ENCODE measurements at regions not wholly inside any gene's neighbourhood (a gene's known extent, or its start where the extent isn't known, plus 50 kb on each side); places are given as distances from the start of the nearest gene placed in this dataset.

DNA sequence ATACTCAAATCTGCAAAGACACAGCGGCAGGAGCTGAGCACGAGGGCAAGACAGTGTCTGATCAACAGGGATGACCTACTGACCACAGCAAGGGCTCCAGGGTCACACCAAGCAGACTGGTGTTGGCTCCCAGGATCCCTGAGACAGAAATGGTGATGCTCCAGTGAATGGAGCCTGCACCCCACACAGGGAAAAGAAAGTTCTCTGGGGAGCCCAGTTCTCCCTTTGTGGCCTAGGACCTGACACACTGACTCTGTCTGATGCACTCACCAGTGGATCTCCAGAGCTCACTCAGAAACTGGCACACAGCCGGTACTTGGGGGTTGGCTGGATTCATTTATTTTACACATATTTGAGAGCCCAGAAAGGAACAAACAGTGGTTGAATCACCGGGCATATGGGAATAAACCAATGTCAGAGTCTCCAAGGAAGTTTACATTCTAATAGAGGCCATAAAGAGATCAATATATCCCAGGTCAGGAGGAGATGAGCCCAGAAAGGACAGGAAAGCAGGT lies 215.6 kb upstream of the ARL4C start:
- H3K27me3 ChIP-seq (ENCODE audit: insufficient read depth, low read length, poor library complexity), result peaks cover 12% of the 10 kb centered on the region
- no peak overlapping the region for H3K27ac ChIP-seq (ENCODE audit: low read length)
- no peaks in the 10 kb centered on the region for H3K4me1 ChIP-seq (ENCODE audit: insufficient read depth, low read length)
- TF ChIP-seq, protein P1, sequence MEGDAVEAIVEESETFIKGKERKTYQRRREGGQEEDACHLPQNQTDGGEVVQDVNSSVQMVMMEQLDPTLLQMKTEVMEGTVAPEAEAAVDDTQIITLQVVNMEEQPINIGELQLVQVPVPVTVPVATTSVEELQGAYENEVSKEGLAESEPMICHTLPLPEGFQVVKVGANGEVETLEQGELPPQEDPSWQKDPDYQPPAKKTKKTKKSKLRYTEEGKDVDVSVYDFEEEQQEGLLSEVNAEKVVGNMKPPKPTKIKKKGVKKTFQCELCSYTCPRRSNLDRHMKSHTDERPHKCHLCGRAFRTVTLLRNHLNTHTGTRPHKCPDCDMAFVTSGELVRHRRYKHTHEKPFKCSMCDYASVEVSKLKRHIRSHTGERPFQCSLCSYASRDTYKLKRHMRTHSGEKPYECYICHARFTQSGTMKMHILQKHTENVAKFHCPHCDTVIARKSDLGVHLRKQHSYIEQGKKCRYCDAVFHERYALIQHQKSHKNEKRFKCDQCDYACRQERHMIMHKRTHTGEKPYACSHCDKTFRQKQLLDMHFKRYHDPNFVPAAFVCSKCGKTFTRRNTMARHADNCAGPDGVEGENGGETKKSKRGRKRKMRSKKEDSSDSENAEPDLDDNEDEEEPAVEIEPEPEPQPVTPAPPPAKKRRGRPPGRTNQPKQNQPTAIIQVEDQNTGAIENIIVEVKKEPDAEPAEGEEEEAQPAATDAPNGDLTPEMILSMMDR (IDR thresholded peaks at IDR 0.05; ENCODE audit: borderline replicate concordance, extremely low read depth, low read length, poor library complexity, severe bottlenecking), result no peak
- no peak for TF ChIP-seq EZH2 (IDR thresholded peaks at IDR 0.05; ENCODE audit: borderline replicate concordance, low read depth, low read length, severe bottlenecking)
- H4K20me1 ChIP-seq (ENCODE audit: insufficient read depth, low read length), result no peaks in the 10 kb centered on the region
- DNase-seq, result no peak
- H3K4me2 ChIP-seq (ENCODE audit: insufficient read depth, low read length), result no peak overlapping the region
- ATAC-seq (ENCODE audit: insufficient read depth, low read depth), result no peak
- H3K4me3 ChIP-seq (ENCODE audit: low read depth in 1 of 2, low read length in 2 of 2), result no peak overlapping the region
- H3K79me2 ChIP-seq (ENCODE audit: insufficient read depth, low read length), result no peaks in the 10 kb centered on the region
- H2AFZ ChIP-seq (ENCODE audit: low read depth, low read length), result no peak overlapping the region
- no peak overlapping the region for H3K9ac ChIP-seq (ENCODE audit: low read depth, low read length)
- H3K9me3 ChIP-seq (ENCODE audit: insufficient read depth, low read length, severe bottlenecking), result no peaks in the 10 kb centered on the region
- H3K36me3 ChIP-seq (ENCODE audit: insufficient read depth, low read length), result no peaks in the 10 kb centered on the region

DNA sequence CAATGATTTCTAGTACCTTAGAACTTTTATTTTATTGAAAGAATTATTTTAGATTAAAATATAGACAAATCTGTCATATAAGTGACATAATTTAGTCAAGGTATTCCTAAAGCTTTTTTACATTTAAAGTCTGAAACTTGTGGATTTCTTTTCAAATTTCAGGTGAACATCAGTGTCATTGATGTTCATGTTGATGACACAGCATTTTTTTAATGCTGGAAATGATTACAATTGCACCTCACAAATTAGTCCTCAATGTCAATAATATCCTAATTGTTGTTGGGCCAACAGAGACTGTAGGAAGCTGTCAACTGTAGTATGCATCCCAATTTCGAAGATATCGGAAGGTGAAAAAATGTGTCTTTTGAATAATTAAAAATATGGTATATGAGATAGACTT lies 214.4 kb upstream of the ARL4C start:
- no peaks in the 10 kb centered on the region for H3K4me1 ChIP-seq (ENCODE audit: insufficient read depth, low read length)
- H4K20me1 ChIP-seq (ENCODE audit: insufficient read depth, low read length), result no peaks in the 10 kb centered on the region
- no peak overlapping the region for H2AFZ ChIP-seq (ENCODE audit: low read depth, low read length)
- H3K9me3 ChIP-seq (ENCODE audit: insufficient read depth, low read length, severe bottlenecking), result no peaks in the 10 kb centered on the region
- no peaks in the 10 kb centered on the region for H3K36me3 ChIP-seq (ENCODE audit: insufficient read depth, low read length)
- DNase-seq (no peak), ATAC-seq (ENCODE audit: insufficient read depth, low read depth) (no peak)
- H3K9ac ChIP-seq (ENCODE audit: low read depth, low read length), result no peak overlapping the region
- TF ChIP-seq, protein P1 (IDR thresholded peaks at IDR 0.05; ENCODE audit: borderline replicate concordance, extremely low read depth, low read length, poor library complexity, severe bottlenecking), result no peak
- no peak for TF ChIP-seq EZH2 (IDR thresholded peaks at IDR 0.05; ENCODE audit: borderline replicate concordance, low read depth, low read length, severe bottlenecking)
- no peak overlapping the region for H3K4me3 ChIP-seq (ENCODE audit: low read depth in 1 of 2, low read length in 2 of 2)
- no peaks in the 10 kb centered on the region for H3K79me2 ChIP-seq (ENCODE audit: insufficient read depth, low read length)
- peaks cover 11% of the 10 kb centered on the region for H3K27me3 ChIP-seq (ENCODE audit: insufficient read depth, low read length, poor library complexity)
- H3K27ac ChIP-seq (ENCODE audit: low read length), result no peak overlapping the region
- H3K4me2 ChIP-seq (ENCODE audit: insufficient read depth, low read length), result no peak overlapping the region

DNA sequence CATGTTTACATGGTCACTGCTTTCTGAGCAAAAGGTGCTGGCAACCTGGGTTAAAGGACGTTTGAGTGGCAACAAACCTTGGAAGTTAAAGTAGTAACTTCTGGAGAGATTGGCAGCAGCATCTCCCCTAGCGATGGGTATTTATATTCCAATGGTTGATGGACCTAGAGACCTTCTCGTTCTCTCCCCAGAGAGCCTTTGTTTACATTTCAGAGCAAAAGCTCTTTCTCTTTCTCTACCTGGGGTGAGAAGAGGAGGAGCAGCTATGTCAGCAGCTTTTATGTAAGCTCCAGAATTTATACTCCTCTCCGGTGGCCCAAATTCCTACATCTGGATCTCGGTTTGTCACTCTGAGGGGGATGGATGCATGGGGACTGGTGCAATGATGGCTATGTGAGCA lies 213.7 kb upstream of the ARL4C start:
- ATAC-seq (ENCODE audit: insufficient read depth, low read depth) (no peak), DNase-seq (no peak)
- Histone ChIP-seq H3K4me2 (ENCODE audit: insufficient read depth, low read length) (no peak overlapping the region), H3K4me1 (ENCODE audit: insufficient read depth, low read length) (no peaks in the 10 kb centered on the region), H4K20me1 (ENCODE audit: insufficient read depth, low read length) (no peaks in the 10 kb centered on the region), H3K4me3 (ENCODE audit: low read depth in 1 of 2, low read length in 2 of 2) (no peak overlapping the region), H3K27ac (ENCODE audit: low read length) (no peak overlapping the region), H3K79me2 (ENCODE audit: insufficient read depth, low read length) (no peaks in the 10 kb centered on the region), H3K9ac (ENCODE audit: low read depth, low read length) (no peak overlapping the region), H3K27me3 (ENCODE audit: insufficient read depth, low read length, poor library complexity) (peaks cover 8% of the 10 kb centered on the region), H3K36me3 (ENCODE audit: insufficient read depth, low read length) (no peaks in the 10 kb centered on the region), H2AFZ (ENCODE audit: low read depth, low read length) (no peak overlapping the region), H3K9me3 (ENCODE audit: insufficient read depth, low read length, severe bottlenecking) (no peaks in the 10 kb centered on the region)
- TF ChIP-seq, protein P1 (IDR thresholded peaks at IDR 0.05; ENCODE audit: borderline replicate concordance, extremely low read depth, low read length, poor library complexity, severe bottlenecking), result no peak
- no peak for TF ChIP-seq EZH2 (IDR thresholded peaks at IDR 0.05; ENCODE audit: borderline replicate concordance, low read depth, low read length, severe bottlenecking)

DNA sequence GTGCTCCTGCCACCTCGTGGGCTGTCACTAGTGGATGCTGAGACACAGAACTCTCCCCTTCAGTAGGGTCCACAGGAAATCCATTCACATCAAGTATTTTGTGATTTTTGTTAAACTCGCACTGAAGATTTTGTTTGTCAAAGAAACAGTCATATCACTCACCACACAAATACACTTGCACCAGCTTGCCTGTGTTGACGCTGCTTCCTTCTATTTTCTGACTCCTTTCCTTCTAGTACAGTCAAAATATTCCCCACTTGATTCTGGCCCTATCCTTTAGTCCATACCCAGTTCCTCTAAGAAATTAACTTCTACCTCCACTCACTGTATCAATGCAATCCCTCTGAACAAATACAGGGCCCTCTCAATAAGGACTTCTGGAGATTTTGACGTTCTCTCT lies 213.2 kb upstream of the ARL4C start:
- Histone ChIP-seq H3K4me3 (ENCODE audit: low read depth in 1 of 2, low read length in 2 of 2) (no peak overlapping the region), H3K27ac (ENCODE audit: low read length) (no peak overlapping the region), H3K4me2 (ENCODE audit: insufficient read depth, low read length) (no peak overlapping the region), H3K4me1 (ENCODE audit: insufficient read depth, low read length) (no peaks in the 10 kb centered on the region), H3K27me3 (ENCODE audit: insufficient read depth, low read length, poor library complexity) (peaks cover 8% of the 10 kb centered on the region), H3K36me3 (ENCODE audit: insufficient read depth, low read length) (no peaks in the 10 kb centered on the region), H3K79me2 (ENCODE audit: insufficient read depth, low read length) (no peaks in the 10 kb centered on the region), H4K20me1 (ENCODE audit: insufficient read depth, low read length) (no peaks in the 10 kb centered on the region), H3K9ac (ENCODE audit: low read depth, low read length) (no peak overlapping the region), H3K9me3 (ENCODE audit: insufficient read depth, low read length, severe bottlenecking) (no peaks in the 10 kb centered on the region), H2AFZ (ENCODE audit: low read depth, low read length) (no peak overlapping the region)
- ATAC-seq (ENCODE audit: insufficient read depth, low read depth) (no peak), DNase-seq (no peak)
- no peak for TF ChIP-seq EZH2 (IDR thresholded peaks at IDR 0.05; ENCODE audit: borderline replicate concordance, low read depth, low read length, severe bottlenecking)
- TF ChIP-seq, protein P1 (IDR thresholded peaks at IDR 0.05; ENCODE audit: borderline replicate concordance, extremely low read depth, low read length, poor library complexity, severe bottlenecking), result no peak

Data from DND-41 (cell line).